Aorta (tissue), 5 donors: ENCODE measurements at regions not wholly inside any gene's neighbourhood (a gene's known extent, or its start where the extent isn't known, plus 50 kb on each side); places are given as distances from the start of the nearest gene placed in this dataset.

Experiments used
- ATAC-seq: fragments of 200-7000 bp; cut with Tn5 transposase; one replicate; pipeline ENCODE4 v1.9.1; 2022; ENCODE audit warnings: moderate library complexity; ENCODE audit not compliant: low FRiP score
- DNase-seq, 2 donors: peaks; one replicate each; pipeline ENCODE4 v3.0.0-alpha.2; 2020
- H3K27ac ChIP-seq, 2 donors: one replicate each; pipeline ENCODE4 v1.5.1; 2013; ENCODE audit warnings: low read length in 2 of 2, mild to moderate bottlenecking in 2 of 2, moderate library complexity in 2 of 2, control low read depth in 1 of 2, inconsistent platforms in 1 of 2, low read depth in 1 of 2
- H3K27me3 ChIP-seq, 2 donors: one replicate each; pipeline ENCODE4 v1.6.1; 2013; ENCODE audit warnings: control low read depth in 1 of 2, low read length in 1 of 2, mild to moderate bottlenecking in 1 of 2, moderate library complexity in 1 of 2; ENCODE audit not compliant: insufficient read depth in 2 of 2, control insufficient read depth in 1 of 2
- H3K36me3 ChIP-seq, 2 donors: one replicate each; pipeline ENCODE4 v1.6.1; 2013; ENCODE audit warnings: control low read depth in 1 of 2, low read length in 1 of 2, mild to moderate bottlenecking in 1 of 2; ENCODE audit not compliant: insufficient read depth in 2 of 2, control insufficient read depth in 1 of 2
- H3K4me1 ChIP-seq, 2 donors: one replicate each; pipeline ENCODE4 v1.6.1; 2013; ENCODE audit warnings: low read length in 2 of 2, control low read depth in 1 of 2, mild to moderate bottlenecking in 1 of 2, moderate library complexity in 1 of 2; ENCODE audit not compliant: insufficient read depth in 2 of 2, control insufficient read depth in 1 of 2
- H3K4me3 ChIP-seq, 2 donors: one replicate each; pipeline ENCODE4 v1.5.1; 2013; ENCODE audit warnings: low read length in 2 of 2, control low read depth in 1 of 2, mild to moderate bottlenecking in 1 of 2
- H3K9me3 ChIP-seq: one replicate; pipeline ENCODE4 v1.6.1; 2013; ENCODE audit warnings: mild to moderate bottlenecking, low read length; ENCODE audit not compliant: control insufficient read depth
- WGBS, 2 donors: extraction: QIAGEN DNeasy Blood & Tissue Kit; methylation state at CpG; one replicate each; pipeline ENCODE4 v1.1.7; 2013; 5-methylcytosine and 5-hydroxymethylcytosine counted together
- intact Hi-C, 2 donors: fragments of 100-400 bp; cut with DNase I; formaldehyde crosslinking; loops; one replicate each; pipeline versions ENCODE4 v1.14.2 to v1.15.0; 2022
- donor health status: healthy with polysubstance abuse.
- donor health status: Bipolar disorder and iron deficiency.
- donor health status: DM: no; HTN: no; CAD: no.
- donor health status: DM: no; HTN: no; CAD: no.
- donor health status: DM: yes; HTN: yes; CAD: no.

DNA sequence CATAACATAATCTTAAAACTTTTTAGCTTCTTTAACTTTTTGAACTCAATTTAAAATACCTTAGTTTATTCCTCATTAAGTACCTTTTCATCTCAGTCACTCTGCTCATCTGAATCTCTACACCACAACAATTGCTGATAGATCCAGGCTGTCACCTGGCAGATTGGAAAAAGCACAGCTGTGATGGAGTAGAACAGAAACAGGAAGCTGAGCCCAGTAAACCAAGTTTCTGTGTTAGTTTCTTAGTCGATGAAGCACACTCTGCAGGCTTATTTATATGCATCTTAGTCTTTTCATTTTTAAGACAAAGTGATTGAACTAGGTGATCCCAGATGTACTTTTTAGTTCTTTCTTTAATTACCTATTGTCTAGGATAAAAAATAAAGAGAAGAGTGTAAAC is 1398.0 kb upstream of the ALCAM start:
- intact Hi-C loops = no loop called here
- DNase-seq (no peak), ATAC-seq (no peak)
- no peaks in the 10 kb centered on the region for H3K9me3 ChIP-seq
- no peaks in the 10 kb centered on the region for H3K36me3 ChIP-seq
- H3K4me1 ChIP-seq = no peaks in the 10 kb centered on the region
- no peak overlapping the region for H3K4me3 ChIP-seq
- WGBS, 2 donors = 14 to 18% methylated on average over 1 of the region's 1 CpG
- no peak overlapping the region for H3K27ac ChIP-seq
- no peaks in the 10 kb centered on the region for H3K27me3 ChIP-seq

DNA sequence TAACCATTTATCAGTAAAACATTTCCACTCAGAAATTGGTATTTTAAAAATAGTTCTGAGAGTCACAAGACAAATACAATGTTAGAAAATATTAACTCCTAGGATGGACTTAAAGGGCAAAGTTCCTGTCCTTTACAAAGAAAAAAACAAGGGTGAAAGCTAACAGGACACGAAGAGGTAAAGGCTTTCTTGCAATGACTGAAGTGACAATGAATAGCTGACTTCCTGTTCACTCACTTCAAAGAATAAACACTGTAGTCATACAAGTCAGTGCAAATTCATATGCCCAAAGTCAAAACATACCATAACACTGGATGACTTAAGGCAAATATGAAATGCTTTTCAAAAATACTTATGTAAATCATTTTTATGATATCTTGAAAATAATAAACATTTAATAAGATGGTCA is 1389.8 kb upstream of the ALCAM start:
- ATAC-seq (no peak), DNase-seq (no peak)
- no peaks in the 10 kb centered on the region for H3K27me3 ChIP-seq
- H3K27ac ChIP-seq = no peak overlapping the region
- H3K9me3 ChIP-seq = no peaks in the 10 kb centered on the region
- H3K4me3 ChIP-seq = no peak overlapping the region
- no peaks in the 10 kb centered on the region for H3K36me3 ChIP-seq
- 8 to 23% methylated on average over 1 of the region's 1 CpG for WGBS, 2 donors
- intact Hi-C loops = no loop called here
- no peaks in the 10 kb centered on the region for H3K4me1 ChIP-seq

DNA sequence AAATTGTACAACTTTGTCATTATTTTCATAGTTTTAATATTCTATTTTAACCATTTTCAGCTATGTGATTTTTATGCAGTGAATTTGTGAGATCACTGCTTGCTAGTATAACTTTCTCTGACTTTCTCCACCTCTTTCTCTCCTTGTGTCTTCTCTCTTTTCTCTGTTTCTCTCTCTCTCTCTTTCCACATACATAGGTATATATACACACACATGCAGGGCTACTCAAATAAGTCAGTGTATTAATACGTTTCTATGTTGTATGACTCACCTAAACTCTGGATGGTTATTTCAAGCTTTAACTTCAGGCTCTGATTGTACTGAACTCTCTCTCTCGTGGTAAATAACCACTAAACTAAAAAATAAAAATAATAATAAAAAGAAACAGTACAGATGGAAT is 1389.3 kb upstream of the ALCAM start:
- ATAC-seq = no peak
- no peak overlapping the region for H3K4me3 ChIP-seq
- H3K27me3 ChIP-seq = no peaks in the 10 kb centered on the region
- H3K9me3 ChIP-seq = no peaks in the 10 kb centered on the region
- DNase-seq = no peak
- no peak overlapping the region for H3K27ac ChIP-seq
- 45 to 49% methylated on average over 2 of the region's 2 CpGs for WGBS, 2 donors
- no peaks in the 10 kb centered on the region for H3K36me3 ChIP-seq
- no peaks in the 10 kb centered on the region for H3K4me1 ChIP-seq
- intact Hi-C loops = no loop called here

DNA sequence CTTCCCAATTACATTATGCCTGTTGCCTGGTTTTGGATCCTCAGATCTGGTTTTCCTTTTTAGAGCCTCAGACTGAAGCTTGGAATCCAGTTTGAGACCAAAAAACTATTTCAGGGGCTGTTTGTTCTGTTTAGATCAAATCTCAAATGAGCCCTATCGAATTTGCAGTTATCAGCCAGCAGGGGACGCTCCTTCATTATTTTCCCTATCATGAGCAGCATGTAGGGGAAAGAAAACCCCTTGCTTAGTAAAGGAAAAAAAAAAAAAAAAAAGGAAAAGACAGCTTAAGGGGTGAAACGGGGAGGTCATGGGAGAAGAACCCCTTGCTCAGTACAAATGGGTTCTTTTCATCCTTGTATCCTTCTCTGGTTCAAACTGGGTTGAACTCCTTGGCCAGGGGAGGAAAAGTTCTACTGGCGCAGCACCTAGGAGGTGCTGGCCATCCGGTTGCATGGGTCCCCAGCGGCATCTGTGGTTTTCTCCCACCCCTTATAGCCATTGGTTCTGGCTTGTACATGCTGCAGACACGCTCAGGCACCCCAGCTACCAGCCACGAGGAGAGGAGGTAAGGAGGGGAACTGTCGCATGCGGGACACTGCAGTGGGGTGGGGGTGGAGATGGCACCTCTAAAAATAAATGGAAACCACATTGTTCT is 1375.1 kb upstream of the ALCAM start:
- WGBS, 2 donors = 78 to 81% methylated on average over 10 of the region's 10 CpGs
- intact Hi-C loops = no loop called here

DNA sequence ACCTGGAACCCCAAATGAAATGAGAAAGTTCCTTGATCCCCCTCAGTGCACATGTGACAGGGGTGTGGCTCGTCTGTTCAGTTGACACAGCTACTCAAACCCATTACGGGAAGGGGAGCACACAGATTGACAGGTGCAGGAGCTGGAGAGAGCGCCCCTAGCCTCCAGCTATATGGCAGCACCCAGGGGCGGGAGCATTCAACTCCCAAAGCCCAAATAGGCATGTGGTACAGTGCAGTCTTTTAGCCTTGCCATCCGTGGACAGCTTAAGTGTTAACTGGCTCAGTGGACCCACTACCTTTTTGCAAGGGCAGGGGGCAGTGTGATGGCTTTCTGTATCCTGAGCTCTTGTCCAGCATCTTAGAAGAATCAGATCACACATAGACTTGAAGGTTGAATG is 1374.2 kb upstream of the ALCAM start:
- 92 to 94% methylated on average over 5 of the region's 5 CpGs for WGBS, 2 donors
- intact Hi-C loops = no loop called here
- H3K27me3 ChIP-seq = no peaks in the 10 kb centered on the region
- no peaks in the 10 kb centered on the region for H3K4me1 ChIP-seq
- no peak overlapping the region for H3K27ac ChIP-seq
- H3K9me3 ChIP-seq = peaks cover 3% of the 10 kb centered on the region
- ATAC-seq = peak; percentile 19
- no peak overlapping the region for H3K4me3 ChIP-seq
- DNase-seq = no peak
- no peaks in the 10 kb centered on the region for H3K36me3 ChIP-seq

More for the DNA sequence above, 1375.1 kb upstream of the ALCAM start:
- Histone ChIP-seq H3K27me3 (no peaks in the 10 kb centered on the region), H3K36me3 (no peaks in the 10 kb centered on the region), H3K4me3 (no peak overlapping the region), H3K27ac (no peak overlapping the region), H3K9me3 (peaks cover 3% of the 10 kb centered on the region), H3K4me1 (no peaks in the 10 kb centered on the region)
- DNase-seq = no peak
- ATAC-seq = no peak

DNA sequence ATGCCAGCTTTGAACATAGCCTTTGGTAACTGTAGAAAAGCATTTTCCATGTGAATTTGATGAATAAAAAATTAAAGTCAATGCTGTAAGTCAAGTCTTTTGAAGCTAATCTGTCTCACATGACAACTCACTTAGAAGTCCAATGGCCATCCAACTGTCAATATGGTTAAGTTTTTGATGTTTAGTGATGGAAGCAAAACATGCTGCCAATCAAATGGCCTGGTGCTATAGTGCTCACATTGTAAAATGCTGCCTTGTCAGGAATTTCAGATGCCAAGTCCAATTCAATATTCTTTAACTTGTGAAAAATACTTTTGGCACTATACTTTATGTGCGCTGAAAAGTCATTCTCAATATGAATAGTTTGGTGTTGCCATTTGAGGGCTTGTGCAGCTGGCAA is 1361.8 kb upstream of the ALCAM start:
- no peaks in the 10 kb centered on the region for H3K9me3 ChIP-seq
- no peaks in the 10 kb centered on the region for H3K4me1 ChIP-seq
- ATAC-seq = no peak
- intact Hi-C loops = no loop called here
- H3K27ac ChIP-seq = no peak overlapping the region
- H3K4me3 ChIP-seq = no peak overlapping the region
- no peaks in the 10 kb centered on the region for H3K27me3 ChIP-seq
- WGBS, 2 donors = 89 to 97% methylated on average over 1 of the region's 1 CpG
- H3K36me3 ChIP-seq = no peaks in the 10 kb centered on the region
- DNase-seq = no peak

GRCh38 chr3:104005815-104006214 is 1360.9 kb upstream of the ALCAM start:
- H3K4me1 ChIP-seq = no peaks in the 10 kb centered on the region
- no peaks in the 10 kb centered on the region for H3K36me3 ChIP-seq
- no peak overlapping the region for H3K4me3 ChIP-seq
- H3K27ac ChIP-seq = no peak overlapping the region
- intact Hi-C loops = no loop called here
- DNase-seq (no peak), ATAC-seq (no peak)
- WGBS, 2 donors = 59 to 75% methylated on average over 1 of the region's 1 CpG
- H3K27me3 ChIP-seq = no peaks in the 10 kb centered on the region
- no peaks in the 10 kb centered on the region for H3K9me3 ChIP-seq

- no peaks in the 10 kb centered on the region for H3K9me3 ChIP-seq
- DNase-seq (no peak), ATAC-seq (no peak)
- no peak overlapping the region for H3K27ac ChIP-seq
- H3K36me3 ChIP-seq = no peaks in the 10 kb centered on the region
- no peaks in the 10 kb centered on the region for H3K27me3 ChIP-seq
- no peaks in the 10 kb centered on the region for H3K4me1 ChIP-seq
- no peak overlapping the region for H3K4me3 ChIP-seq
- intact Hi-C loops = no loop called here
Observed at GRCh38 chr3:104018541-104018940, 1348.2 kb upstream of the ALCAM start.

GRCh38 chr3:104031598-104031997 is 1335.1 kb upstream of the ALCAM start:
- Histone ChIP-seq H3K4me3 (no peak overlapping the region), H3K4me1 (no peaks in the 10 kb centered on the region), H3K9me3 (no peaks in the 10 kb centered on the region), H3K27me3 (no peaks in the 10 kb centered on the region), H3K36me3 (no peaks in the 10 kb centered on the region), H3K27ac (no peak overlapping the region)
- intact Hi-C loops = no loop called here
- 77 to 82% methylated on average over 1 of the region's 1 CpG for WGBS, 2 donors
- DNase-seq (no peak), ATAC-seq (no peak)
